ENCODE measurements at regions not wholly inside any gene's neighbourhood (a gene's known extent, or its start where the extent isn't known, plus 50 kb on each side); places are given as distances from the start of the nearest gene placed in this dataset.

DNA sequence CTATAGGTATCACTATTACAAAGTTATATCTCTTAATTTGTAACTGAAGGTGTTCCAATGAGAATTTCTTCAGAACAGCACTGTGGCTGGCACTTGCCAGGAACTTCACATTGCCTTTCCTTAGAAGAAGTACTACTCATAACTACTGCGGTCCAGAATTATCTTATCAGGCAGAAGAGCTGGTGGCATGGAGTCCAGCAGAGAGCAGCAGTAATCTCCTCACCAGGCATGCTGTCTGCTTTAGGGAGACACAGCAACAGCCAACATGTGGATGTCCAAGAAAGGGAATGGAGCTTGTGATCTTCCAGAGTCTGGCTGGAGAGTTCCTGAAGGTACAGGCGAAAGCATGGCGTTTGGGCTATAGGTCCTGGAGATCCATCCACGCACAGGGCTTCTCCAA, 919.7 kb upstream of the NR2F2 start:
- TF ChIP-seq, protein P1, sequence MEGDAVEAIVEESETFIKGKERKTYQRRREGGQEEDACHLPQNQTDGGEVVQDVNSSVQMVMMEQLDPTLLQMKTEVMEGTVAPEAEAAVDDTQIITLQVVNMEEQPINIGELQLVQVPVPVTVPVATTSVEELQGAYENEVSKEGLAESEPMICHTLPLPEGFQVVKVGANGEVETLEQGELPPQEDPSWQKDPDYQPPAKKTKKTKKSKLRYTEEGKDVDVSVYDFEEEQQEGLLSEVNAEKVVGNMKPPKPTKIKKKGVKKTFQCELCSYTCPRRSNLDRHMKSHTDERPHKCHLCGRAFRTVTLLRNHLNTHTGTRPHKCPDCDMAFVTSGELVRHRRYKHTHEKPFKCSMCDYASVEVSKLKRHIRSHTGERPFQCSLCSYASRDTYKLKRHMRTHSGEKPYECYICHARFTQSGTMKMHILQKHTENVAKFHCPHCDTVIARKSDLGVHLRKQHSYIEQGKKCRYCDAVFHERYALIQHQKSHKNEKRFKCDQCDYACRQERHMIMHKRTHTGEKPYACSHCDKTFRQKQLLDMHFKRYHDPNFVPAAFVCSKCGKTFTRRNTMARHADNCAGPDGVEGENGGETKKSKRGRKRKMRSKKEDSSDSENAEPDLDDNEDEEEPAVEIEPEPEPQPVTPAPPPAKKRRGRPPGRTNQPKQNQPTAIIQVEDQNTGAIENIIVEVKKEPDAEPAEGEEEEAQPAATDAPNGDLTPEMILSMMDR (conservative IDR thresholded peaks at IDR 0.05; ENCODE audit: low read depth in 2 of 2) = no peak
- TF ChIP-seq POLR2AphosphoS5 (IDR thresholded peaks at IDR 0.05; ENCODE audit: low read depth) = no peak
- no peak for TF ChIP-seq REST (IDR thresholded peaks at IDR 0.05; ENCODE audit: unreplicated experiment)
- TF ChIP-seq EZH2 (IDR thresholded peaks at IDR 0.05; ENCODE audit: low read depth, unreplicated experiment) = no peak
